ENCODE measurements at regions not wholly inside any gene's neighbourhood (a gene's known extent, or its start where the extent isn't known, plus 50 kb on each side); places are given as distances from the start of the nearest gene placed in this dataset.

DNA sequence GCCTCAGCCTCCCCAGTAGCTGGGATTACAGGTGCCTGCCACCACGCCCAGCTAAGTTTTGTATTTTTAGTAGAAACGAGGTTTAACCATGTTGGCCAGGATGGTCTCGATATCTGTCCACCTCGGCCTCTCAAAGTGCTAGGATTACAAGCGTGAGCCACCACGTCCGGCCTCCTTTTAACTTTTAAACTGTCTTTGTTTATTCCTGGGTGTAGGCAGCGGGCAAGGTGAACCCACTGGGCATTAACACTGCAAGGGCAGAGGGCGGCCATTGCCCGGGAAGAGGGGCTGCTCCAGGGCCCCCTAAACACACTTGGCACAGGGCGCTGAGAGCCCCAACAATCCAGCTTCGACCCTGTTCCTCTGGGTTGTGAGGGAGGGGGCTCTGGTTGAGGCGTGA is 693.6 kb downstream of the BRD1 start:
- TF ChIP-seq, protein P1, sequence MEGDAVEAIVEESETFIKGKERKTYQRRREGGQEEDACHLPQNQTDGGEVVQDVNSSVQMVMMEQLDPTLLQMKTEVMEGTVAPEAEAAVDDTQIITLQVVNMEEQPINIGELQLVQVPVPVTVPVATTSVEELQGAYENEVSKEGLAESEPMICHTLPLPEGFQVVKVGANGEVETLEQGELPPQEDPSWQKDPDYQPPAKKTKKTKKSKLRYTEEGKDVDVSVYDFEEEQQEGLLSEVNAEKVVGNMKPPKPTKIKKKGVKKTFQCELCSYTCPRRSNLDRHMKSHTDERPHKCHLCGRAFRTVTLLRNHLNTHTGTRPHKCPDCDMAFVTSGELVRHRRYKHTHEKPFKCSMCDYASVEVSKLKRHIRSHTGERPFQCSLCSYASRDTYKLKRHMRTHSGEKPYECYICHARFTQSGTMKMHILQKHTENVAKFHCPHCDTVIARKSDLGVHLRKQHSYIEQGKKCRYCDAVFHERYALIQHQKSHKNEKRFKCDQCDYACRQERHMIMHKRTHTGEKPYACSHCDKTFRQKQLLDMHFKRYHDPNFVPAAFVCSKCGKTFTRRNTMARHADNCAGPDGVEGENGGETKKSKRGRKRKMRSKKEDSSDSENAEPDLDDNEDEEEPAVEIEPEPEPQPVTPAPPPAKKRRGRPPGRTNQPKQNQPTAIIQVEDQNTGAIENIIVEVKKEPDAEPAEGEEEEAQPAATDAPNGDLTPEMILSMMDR (IDR thresholded peaks at IDR 0.05; ENCODE audit: borderline replicate concordance, insufficient read depth, low read depth, low read length), result no peak
- H3K4me3 ChIP-seq (ENCODE audit: low read depth, low read length), result no peak overlapping the region

DNA sequence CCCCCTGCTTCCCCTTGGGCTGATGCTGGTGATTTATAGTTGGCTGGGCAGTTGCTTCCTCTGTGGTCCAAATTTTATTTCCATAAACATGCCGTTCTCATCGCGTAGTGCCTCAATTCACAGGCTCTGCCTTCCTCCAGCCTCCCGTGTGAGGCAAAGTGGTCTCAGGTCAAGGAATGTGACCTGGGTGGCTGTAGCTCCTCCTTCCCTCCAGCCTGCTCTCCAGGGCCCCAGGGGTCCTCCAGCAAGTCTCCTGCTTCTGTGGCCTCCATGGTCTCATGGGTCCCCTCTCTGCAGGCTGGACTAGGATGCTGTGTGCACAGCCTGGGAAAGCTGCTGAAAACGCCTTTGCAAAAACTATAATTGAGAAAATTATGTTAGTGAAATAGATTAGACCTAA is 694.1 kb downstream of the BRD1 start:
- H3K4me3 ChIP-seq (ENCODE audit: low read depth, low read length), result no peak overlapping the region
- TF ChIP-seq, protein P1 (IDR thresholded peaks at IDR 0.05; ENCODE audit: borderline replicate concordance, insufficient read depth, low read depth, low read length), result no peak

DNA sequence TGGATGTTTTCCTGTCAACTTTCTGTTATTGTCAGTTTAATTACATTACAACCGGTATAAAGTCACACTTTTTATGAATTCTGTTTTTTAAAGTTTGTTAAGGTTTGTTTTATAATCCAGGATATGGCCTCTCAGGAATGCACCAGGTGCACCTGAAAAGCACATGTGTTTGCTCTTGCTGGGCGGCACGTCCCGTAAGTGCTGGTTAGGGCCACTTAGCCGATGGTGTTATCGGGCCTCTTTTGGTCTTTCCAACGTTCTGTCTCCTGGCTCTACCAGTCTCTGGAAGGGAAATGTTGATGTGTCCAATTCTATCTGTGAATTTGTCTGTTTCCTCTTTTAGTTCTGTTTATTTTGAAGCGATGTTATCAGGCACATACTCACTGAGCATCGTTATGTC is 695.7 kb downstream of the BRD1 start:
- H3K4me3 ChIP-seq (ENCODE audit: low read depth, low read length), result no peak overlapping the region
- TF ChIP-seq, protein P1 (IDR thresholded peaks at IDR 0.05; ENCODE audit: borderline replicate concordance, insufficient read depth, low read depth, low read length), result no peak

DNA sequence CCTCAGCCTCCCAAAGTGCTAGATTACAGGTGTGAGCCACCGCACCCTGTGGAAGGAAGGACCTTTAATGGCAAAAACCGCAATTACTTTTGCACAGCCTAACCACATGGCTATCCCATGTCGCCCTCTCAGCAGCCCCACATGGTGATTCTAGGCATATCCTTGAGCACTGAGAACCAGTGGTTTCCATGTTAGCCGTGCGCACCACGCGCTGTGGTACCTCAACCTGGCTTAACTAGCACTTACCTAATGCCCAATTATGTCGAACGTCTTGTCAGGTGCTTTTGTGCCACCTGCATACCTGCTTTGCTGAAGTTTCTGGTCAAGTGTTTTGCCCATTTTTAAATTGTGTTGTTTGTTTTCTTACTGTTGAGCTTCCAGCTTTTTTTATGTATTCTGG is 697.9 kb downstream of the BRD1 start:
- H3K4me3 ChIP-seq (ENCODE audit: low read depth, low read length), result no peak overlapping the region
- TF ChIP-seq, protein P1 (IDR thresholded peaks at IDR 0.05; ENCODE audit: borderline replicate concordance, insufficient read depth, low read depth, low read length), result no peak

DNA sequence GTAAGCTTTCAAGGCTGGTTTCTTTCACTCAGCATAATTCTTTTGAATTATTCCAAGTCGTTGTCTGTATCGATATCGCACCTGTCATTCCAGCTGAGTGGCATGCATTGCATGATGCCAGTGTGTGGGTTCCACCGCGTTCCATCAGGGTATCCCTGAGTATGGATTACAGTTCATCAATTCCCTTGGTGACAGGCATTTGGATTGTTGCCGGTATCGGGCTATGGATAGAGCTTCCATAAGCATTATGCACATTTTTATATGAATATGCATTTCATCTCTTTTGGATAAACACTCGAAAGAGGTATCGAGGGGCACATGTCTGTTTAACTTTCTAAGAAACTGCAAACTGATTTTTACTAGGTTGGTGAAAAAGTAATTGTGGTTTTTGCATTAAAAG is 698.8 kb downstream of the BRD1 start:
- TF ChIP-seq, protein P1 (IDR thresholded peaks at IDR 0.05; ENCODE audit: borderline replicate concordance, insufficient read depth, low read depth, low read length), result no peak
- no peak overlapping the region for H3K4me3 ChIP-seq (ENCODE audit: low read depth, low read length)

DNA sequence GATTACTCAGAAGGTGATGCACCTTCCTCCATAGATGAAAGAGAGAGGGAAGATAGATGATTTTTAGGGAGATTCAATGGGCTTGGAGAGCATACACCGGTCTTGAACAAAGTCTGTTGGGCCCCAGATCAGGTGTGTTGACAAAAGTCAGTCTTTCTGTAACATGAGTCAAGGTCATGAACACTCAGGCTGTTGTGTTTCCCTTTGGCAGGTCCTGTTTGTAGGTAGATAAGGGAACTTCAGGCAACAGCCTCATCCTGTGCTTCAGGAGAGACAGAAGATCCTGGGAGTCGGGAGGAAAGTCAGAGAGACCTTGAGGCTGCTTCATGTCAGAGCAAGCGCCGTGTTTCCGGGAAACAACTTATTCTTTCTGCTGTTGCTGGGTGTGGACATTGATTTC is 703.1 kb downstream of the BRD1 start:
- TF ChIP-seq, protein P1 (IDR thresholded peaks at IDR 0.05; ENCODE audit: borderline replicate concordance, insufficient read depth, low read depth, low read length), result no peak
- H3K4me3 ChIP-seq (ENCODE audit: low read depth, low read length), result no peak overlapping the region

DNA sequence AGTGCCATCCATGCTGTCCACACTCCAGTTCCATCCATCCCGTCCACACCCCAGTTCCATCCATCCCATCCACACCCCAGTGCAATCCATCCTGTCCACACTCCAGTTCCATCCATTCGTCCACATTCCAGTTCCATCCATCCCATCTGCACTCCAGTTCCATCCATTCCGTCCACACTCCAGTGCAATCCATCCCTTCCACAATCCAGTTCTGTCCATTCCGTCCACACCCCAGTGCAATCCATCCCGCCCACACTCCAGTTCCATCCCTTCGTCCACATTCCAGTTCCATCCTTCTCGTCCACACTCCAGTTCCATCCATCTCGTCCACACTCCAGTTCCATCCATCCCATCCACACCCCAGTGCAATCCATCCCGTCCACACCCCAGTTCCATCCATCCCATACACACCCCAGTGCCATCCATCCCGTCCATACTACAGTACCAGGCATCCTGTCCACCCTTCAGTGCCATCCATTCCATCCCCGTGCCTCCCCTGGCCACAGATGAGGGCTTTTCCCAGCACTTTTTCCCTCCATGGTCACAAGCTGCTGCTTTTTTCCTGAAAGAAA is 704.0 kb downstream of the BRD1 start:
- TF ChIP-seq, protein P1 (IDR thresholded peaks at IDR 0.05; ENCODE audit: borderline replicate concordance, insufficient read depth, low read depth, low read length), result no peak
- H3K4me3 ChIP-seq (ENCODE audit: low read depth, low read length), result no peak overlapping the region
